ENCODE measurements at regions not wholly inside any gene's neighbourhood (a gene's known extent, or its start where the extent isn't known, plus 50 kb on each side); places are given as distances from the start of the nearest gene placed in this dataset.

GRCh38 chr6:154653853-154654252 is 79.4 kb upstream of the SCAF8 start:
- no peaks in the 10 kb centered on the region for H3K36me3 ChIP-seq (ENCODE audit: control insufficient read depth, insufficient read depth, low read length)
- DNase-seq (ENCODE audit: low read depth): peak; percentile 94
- no peaks in the 10 kb centered on the region for H3K27me3 ChIP-seq (ENCODE audit: control insufficient read depth, insufficient read depth, low read length)
- no peak overlapping the region for H3K4me3 ChIP-seq (ENCODE audit: low read depth, low read length)
- no peak for TF ChIP-seq CTCF (IDR thresholded peaks at IDR 0.05; ENCODE audit: insufficient read depth, low read length, poor library complexity, severe bottlenecking)

- Histone ChIP-seq H3K36me3 (ENCODE audit: control insufficient read depth, insufficient read depth, low read length) (no peaks in the 10 kb centered on the region), H3K27me3 (ENCODE audit: control insufficient read depth, insufficient read depth, low read length) (no peaks in the 10 kb centered on the region), H3K4me3 (ENCODE audit: low read depth, low read length) (no peak overlapping the region)
- TF ChIP-seq CTCF (IDR thresholded peaks at IDR 0.05; ENCODE audit: insufficient read depth, low read length, poor library complexity, severe bottlenecking): no peak
- DNase-seq (ENCODE audit: low read depth): no peak
These were observed 76.6 kb upstream of the SCAF8 start for GRCh38 chr6:154656660-154657059.

GRCh38 chr6:154661768-154662167 is 71.4 kb upstream of the SCAF8 start:
- Histone ChIP-seq H3K36me3 (ENCODE audit: control insufficient read depth, insufficient read depth, low read length) (no peaks in the 10 kb centered on the region), H3K27me3 (ENCODE audit: control insufficient read depth, insufficient read depth, low read length) (no peaks in the 10 kb centered on the region), H3K4me3 (ENCODE audit: low read depth, low read length) (no peak overlapping the region)
- TF ChIP-seq CTCF (IDR thresholded peaks at IDR 0.05; ENCODE audit: insufficient read depth, low read length, poor library complexity, severe bottlenecking): no peak
- no peak for DNase-seq (ENCODE audit: low read depth)

DNA sequence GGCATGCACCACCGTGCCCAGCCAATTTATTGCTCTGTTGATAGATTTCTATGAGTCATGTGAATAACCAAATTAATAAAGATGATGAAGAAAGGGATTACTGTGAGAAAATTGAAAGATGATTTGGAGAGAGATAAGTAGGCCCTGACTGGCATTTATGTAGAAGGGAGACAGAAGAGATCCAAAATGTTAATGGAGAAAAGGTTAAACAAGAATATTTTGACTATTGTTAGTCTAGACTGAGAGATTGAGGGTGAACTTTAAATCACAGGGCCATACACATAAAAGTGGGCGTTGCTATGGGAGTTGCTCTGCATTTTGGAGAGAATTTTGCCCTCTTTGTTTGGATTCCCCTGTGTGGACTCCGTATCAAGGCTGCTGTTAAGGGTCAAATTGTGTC is 68.9 kb upstream of the SCAF8 start:
- no peak for TF ChIP-seq CTCF (IDR thresholded peaks at IDR 0.05; ENCODE audit: insufficient read depth, low read length, poor library complexity, severe bottlenecking)
- Histone ChIP-seq H3K27me3 (ENCODE audit: control insufficient read depth, insufficient read depth, low read length) (no peaks in the 10 kb centered on the region), H3K4me3 (ENCODE audit: low read depth, low read length) (no peak overlapping the region), H3K36me3 (ENCODE audit: control insufficient read depth, insufficient read depth, low read length) (no peaks in the 10 kb centered on the region)
- no peak for DNase-seq (ENCODE audit: low read depth)

DNA sequence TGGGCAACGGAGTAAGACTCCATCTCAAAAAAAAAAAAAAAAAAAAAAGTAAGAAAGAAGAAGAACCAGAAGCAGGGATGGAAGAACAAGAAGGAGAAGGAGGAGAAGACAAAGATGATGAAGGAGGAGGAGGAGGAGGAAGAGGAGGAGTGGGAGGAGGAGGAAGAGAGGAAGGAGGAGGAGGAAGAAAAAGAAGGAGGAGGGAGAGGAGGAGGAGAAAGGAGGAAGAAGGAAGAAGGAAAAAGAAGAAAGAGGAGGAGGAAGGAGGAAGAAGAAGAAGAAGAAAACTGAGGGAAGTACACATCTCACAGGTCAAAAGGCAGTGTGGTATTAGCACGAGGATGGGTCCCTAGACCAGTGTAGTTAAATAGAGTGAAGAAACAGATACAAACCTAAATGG is 65.1 kb upstream of the SCAF8 start:
- DNase-seq (ENCODE audit: low read depth): no peak
- H3K4me3 ChIP-seq (ENCODE audit: low read depth, low read length): no peak overlapping the region
- H3K36me3 ChIP-seq (ENCODE audit: control insufficient read depth, insufficient read depth, low read length): no peaks in the 10 kb centered on the region
- no peak for TF ChIP-seq CTCF (IDR thresholded peaks at IDR 0.05; ENCODE audit: insufficient read depth, low read length, poor library complexity, severe bottlenecking)
- no peaks in the 10 kb centered on the region for H3K27me3 ChIP-seq (ENCODE audit: control insufficient read depth, insufficient read depth, low read length)

GRCh38 chr6:154672086-154672485 is 61.1 kb upstream of the SCAF8 start:
- no peak for TF ChIP-seq CTCF (IDR thresholded peaks at IDR 0.05; ENCODE audit: insufficient read depth, low read length, poor library complexity, severe bottlenecking)

More at GRCh38 chr6:154672086-154672485, 61.1 kb upstream of the SCAF8 start:
- H3K36me3 ChIP-seq (ENCODE audit: control insufficient read depth, insufficient read depth, low read length): no peaks in the 10 kb centered on the region
- no peak for DNase-seq (ENCODE audit: low read depth)
- no peaks in the 10 kb centered on the region for H3K27me3 ChIP-seq (ENCODE audit: control insufficient read depth, insufficient read depth, low read length)
- no peak overlapping the region for H3K4me3 ChIP-seq (ENCODE audit: low read depth, low read length)
